GM23338 (cell line): ENCODE measurements at regions not wholly inside any gene's neighbourhood (a gene's known extent, or its start where the extent isn't known, plus 50 kb on each side); places are given as distances from the start of the nearest gene placed in this dataset.

ENCODE experiments used
- ATAC-seq: fragments of 200-7000 bp; cut with Tn5 transposase; 3 replicates; pipeline ENCODE4 v1.9.1; 2020
- DNase-seq: peaks from one replicate; pipeline ENCODE4 v3.0.0-alpha.2; 2015; ENCODE audit warnings: low spot score
- H2AFZ ChIP-seq: fragments of 200-600 bp; sonication (generic); 2 replicates; pipeline ENCODE4 v1.8.0; 2016; ENCODE audit warnings: antibody characterized with exemption, mild to moderate bottlenecking, moderate library complexity
- H3F3A ChIP-seq: fragments of 200-600 bp; sonication (generic); replicated peaks from 2 replicates; pipeline ENCODE4 v1.8.0; 2017; ENCODE audit warnings: antibody characterized with exemption, mixed run types, low read depth
- H3K27ac ChIP-seq: fragments of 200-600 bp; sonication (generic); 2 replicates; pipeline ENCODE4 v1.6.1; 2016; ENCODE audit warnings: low read depth
- H3K27me3 ChIP-seq: fragments of 200-600 bp; sonication (generic); 2 replicates; pipeline ENCODE4 v1.8.0; 2016; ENCODE audit warnings: mild to moderate bottlenecking, mixed run types, moderate library complexity; ENCODE audit not compliant: insufficient read depth
- H3K36me3 ChIP-seq: fragments of 200-600 bp; sonication (generic); 2 replicates; pipeline ENCODE4 v1.8.0; 2016; ENCODE audit warnings: mild to moderate bottlenecking; ENCODE audit not compliant: insufficient read depth
- H3K4me1 ChIP-seq: fragments of 200-600 bp; sonication (generic); 2 replicates; pipeline ENCODE4 v1.8.0; 2016; ENCODE audit warnings: mild to moderate bottlenecking, moderate library complexity; ENCODE audit not compliant: insufficient read depth
- H3K4me2 ChIP-seq: fragments of 200-600 bp; sonication (generic); 2 replicates; pipeline ENCODE4 v1.7.1; 2017; ENCODE audit warnings: mixed run types
- H3K4me3 ChIP-seq: fragments of 200-600 bp; sonication (generic); 2 replicates; pipeline ENCODE4 v1.6.1; 2016; ENCODE audit warnings: mixed run types
- H3K79me2 ChIP-seq: fragments of 200-600 bp; sonication (generic); replicated peaks from 2 replicates; pipeline ENCODE4 v1.8.0; 2017; ENCODE audit warnings: mild to moderate bottlenecking; ENCODE audit not compliant: insufficient read depth
- H3K9me2 ChIP-seq: fragments of 200-600 bp; sonication (generic); 2 replicates; pipeline ENCODE4 v1.8.0; 2017; ENCODE audit not compliant: insufficient read depth
- H4K20me1 ChIP-seq: fragments of 200-600 bp; sonication (generic); replicated peaks from 2 replicates; pipeline ENCODE4 v1.8.0; 2017; ENCODE audit warnings: mild to moderate bottlenecking; ENCODE audit not compliant: insufficient read depth
- H3K27ac Mint-ChIP-seq: 2 replicates; pipeline ENCODE4 v1.8.0; 2020; ENCODE audit warnings: inconsistent platforms, mild to moderate bottlenecking, moderate library complexity, mixed read lengths
- H3K27me3 Mint-ChIP-seq: 3 replicates; pipeline ENCODE4 v1.8.0; 2022; ENCODE audit warnings: low read depth, mild to moderate bottlenecking, moderate library complexity, mixed read lengths, inconsistent platforms; ENCODE audit not compliant: insufficient read depth, poor library complexity
- H3K36me3 Mint-ChIP-seq: 3 replicates; pipeline ENCODE4 v1.8.0; 2021; ENCODE audit warnings: low read depth, mild to moderate bottlenecking, inconsistent platforms, moderate library complexity, mixed read lengths
- H3K4me1 Mint-ChIP-seq: 3 replicates; pipeline ENCODE4 v1.8.0; 2020; ENCODE audit warnings: mild to moderate bottlenecking, inconsistent platforms, mixed read lengths
- H3K4me3 Mint-ChIP-seq: 3 replicates; pipeline ENCODE4 v1.8.0; 2021; ENCODE audit warnings: moderate library complexity, mild to moderate bottlenecking, inconsistent platforms, mixed read lengths
- H3K9me3 Mint-ChIP-seq: 3 replicates; pipeline ENCODE4 v1.8.0; 2020; ENCODE audit warnings: moderate library complexity, mild to moderate bottlenecking, inconsistent platforms, mixed read lengths
- CREB1 ChIP-seq: fragments of 250-450 bp; sonication (Bioruptor Pico); IDR thresholded peaks from 2 replicates; pipeline ENCODE4 v1.5.0; 2020; ENCODE audit warnings: low read depth, mild to moderate bottlenecking, moderate library complexity
- EZH2 ChIP-seq: fragments of 200-600 bp; sonication (generic); IDR thresholded peaks from one replicate; pipeline ENCODE4 v1.8.0; 2017; ENCODE audit warnings: antibody characterized with exemption, mild to moderate bottlenecking, low read depth; ENCODE audit not compliant: unreplicated experiment
- EZH2phosphoT487 ChIP-seq: fragments of 200-600 bp; sonication (generic); IDR thresholded peaks from one replicate; pipeline ENCODE4 v1.8.1; 2018; ENCODE audit warnings: antibody characterized with exemption; ENCODE audit not compliant: unreplicated experiment
- JUNB ChIP-seq: IDR thresholded peaks from one replicate; pipeline ENCODE4 v1.6.1; 2016; ENCODE audit warnings: antibody characterized with exemption; ENCODE audit not compliant: unreplicated experiment
- POLR2AphosphoS5 ChIP-seq: IDR thresholded peaks from 2 replicates; pipeline ENCODE4 v1.6.1; 2016; ENCODE audit warnings: antibody characterized with exemption, low read depth
- ZNF331 ChIP-seq: fragments of 250-450 bp; sonication (Bioruptor Pico); IDR thresholded peaks from 2 replicates; pipeline ENCODE4 v1.5.0; 2020; ENCODE audit warnings: low read depth, mild to moderate bottlenecking, moderate library complexity
- TF ChIP-seq, protein P1 (sequence below), 2 experiments: fragments of 200-600 bp in 1 of 2; sonication (generic) in 1 of 2; conservative IDR thresholded peaks; 2 replicates each; pipeline versions ENCODE4 v1.5.1 to v1.6.1; 2016 to 2017; ENCODE audit warnings: antibody characterized with exemption in 2 of 2, low read depth in 2 of 2, mild to moderate bottlenecking in 2 of 2, moderate library complexity in 1 of 2
- TF ChIP-seq, protein P2 (sequence below): IDR thresholded peaks from 2 replicates; pipeline ENCODE4 v1.6.1; 2016; ENCODE audit warnings: antibody characterized with exemption
- TF ChIP-seq, protein P3 (sequence below): IDR thresholded peaks from one replicate; pipeline ENCODE4 v1.6.1; 2018; ENCODE audit warnings: antibody characterized with exemption; ENCODE audit not compliant: unreplicated experiment
- TF ChIP-seq, protein P4 (sequence below): fragments of 250-450 bp; sonication (Bioruptor Pico); IDR thresholded peaks from 2 replicates; pipeline ENCODE4 v1.5.0; 2020; ENCODE audit warnings: mild to moderate bottlenecking, moderate library complexity

DNA sequence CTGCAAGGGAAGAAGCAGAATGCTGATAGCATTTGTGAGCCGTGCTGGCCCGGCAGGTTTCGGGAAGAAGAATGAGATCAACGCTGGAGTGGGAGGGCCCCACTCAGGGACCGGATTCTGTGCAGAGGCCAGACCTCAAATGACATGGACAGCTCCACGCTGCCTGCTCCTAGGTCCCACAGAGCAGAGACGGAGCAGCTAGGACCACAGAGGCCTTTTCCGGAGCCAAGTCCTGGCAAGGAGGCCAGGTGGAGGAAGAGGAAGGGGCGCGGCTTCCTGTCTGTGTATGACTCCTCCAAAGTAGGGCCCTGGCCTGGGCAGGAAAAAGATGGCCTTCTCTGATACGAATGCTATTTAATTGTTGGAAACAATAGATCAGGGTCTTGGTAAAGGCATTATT lies 139.9 kb downstream of the LRRC30 start (continued):
- TF ChIP-seq, protein P1, sequence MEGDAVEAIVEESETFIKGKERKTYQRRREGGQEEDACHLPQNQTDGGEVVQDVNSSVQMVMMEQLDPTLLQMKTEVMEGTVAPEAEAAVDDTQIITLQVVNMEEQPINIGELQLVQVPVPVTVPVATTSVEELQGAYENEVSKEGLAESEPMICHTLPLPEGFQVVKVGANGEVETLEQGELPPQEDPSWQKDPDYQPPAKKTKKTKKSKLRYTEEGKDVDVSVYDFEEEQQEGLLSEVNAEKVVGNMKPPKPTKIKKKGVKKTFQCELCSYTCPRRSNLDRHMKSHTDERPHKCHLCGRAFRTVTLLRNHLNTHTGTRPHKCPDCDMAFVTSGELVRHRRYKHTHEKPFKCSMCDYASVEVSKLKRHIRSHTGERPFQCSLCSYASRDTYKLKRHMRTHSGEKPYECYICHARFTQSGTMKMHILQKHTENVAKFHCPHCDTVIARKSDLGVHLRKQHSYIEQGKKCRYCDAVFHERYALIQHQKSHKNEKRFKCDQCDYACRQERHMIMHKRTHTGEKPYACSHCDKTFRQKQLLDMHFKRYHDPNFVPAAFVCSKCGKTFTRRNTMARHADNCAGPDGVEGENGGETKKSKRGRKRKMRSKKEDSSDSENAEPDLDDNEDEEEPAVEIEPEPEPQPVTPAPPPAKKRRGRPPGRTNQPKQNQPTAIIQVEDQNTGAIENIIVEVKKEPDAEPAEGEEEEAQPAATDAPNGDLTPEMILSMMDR (conservative IDR thresholded peaks at IDR 0.05; ENCODE audit: low read depth in 2 of 2) = no peak
- TF ChIP-seq CREB1 (CRISPR knock-in tag) = no peak
- no peak for TF ChIP-seq EZH2phosphoT487
- no peak for TF ChIP-seq JUNB
- TF ChIP-seq, protein P2, sequence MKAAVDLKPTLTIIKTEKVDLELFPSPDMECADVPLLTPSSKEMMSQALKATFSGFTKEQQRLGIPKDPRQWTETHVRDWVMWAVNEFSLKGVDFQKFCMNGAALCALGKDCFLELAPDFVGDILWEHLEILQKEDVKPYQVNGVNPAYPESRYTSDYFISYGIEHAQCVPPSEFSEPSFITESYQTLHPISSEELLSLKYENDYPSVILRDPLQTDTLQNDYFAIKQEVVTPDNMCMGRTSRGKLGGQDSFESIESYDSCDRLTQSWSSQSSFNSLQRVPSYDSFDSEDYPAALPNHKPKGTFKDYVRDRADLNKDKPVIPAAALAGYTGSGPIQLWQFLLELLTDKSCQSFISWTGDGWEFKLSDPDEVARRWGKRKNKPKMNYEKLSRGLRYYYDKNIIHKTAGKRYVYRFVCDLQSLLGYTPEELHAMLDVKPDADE = no peak
- TF ChIP-seq, protein P3, sequence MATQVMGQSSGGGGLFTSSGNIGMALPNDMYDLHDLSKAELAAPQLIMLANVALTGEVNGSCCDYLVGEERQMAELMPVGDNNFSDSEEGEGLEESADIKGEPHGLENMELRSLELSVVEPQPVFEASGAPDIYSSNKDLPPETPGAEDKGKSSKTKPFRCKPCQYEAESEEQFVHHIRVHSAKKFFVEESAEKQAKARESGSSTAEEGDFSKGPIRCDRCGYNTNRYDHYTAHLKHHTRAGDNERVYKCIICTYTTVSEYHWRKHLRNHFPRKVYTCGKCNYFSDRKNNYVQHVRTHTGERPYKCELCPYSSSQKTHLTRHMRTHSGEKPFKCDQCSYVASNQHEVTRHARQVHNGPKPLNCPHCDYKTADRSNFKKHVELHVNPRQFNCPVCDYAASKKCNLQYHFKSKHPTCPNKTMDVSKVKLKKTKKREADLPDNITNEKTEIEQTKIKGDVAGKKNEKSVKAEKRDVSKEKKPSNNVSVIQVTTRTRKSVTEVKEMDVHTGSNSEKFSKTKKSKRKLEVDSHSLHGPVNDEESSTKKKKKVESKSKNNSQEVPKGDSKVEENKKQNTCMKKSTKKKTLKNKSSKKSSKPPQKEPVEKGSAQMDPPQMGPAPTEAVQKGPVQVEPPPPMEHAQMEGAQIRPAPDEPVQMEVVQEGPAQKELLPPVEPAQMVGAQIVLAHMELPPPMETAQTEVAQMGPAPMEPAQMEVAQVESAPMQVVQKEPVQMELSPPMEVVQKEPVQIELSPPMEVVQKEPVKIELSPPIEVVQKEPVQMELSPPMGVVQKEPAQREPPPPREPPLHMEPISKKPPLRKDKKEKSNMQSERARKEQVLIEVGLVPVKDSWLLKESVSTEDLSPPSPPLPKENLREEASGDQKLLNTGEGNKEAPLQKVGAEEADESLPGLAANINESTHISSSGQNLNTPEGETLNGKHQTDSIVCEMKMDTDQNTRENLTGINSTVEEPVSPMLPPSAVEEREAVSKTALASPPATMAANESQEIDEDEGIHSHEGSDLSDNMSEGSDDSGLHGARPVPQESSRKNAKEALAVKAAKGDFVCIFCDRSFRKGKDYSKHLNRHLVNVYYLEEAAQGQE = no peak
- no peak for TF ChIP-seq POLR2AphosphoS5

DNA sequence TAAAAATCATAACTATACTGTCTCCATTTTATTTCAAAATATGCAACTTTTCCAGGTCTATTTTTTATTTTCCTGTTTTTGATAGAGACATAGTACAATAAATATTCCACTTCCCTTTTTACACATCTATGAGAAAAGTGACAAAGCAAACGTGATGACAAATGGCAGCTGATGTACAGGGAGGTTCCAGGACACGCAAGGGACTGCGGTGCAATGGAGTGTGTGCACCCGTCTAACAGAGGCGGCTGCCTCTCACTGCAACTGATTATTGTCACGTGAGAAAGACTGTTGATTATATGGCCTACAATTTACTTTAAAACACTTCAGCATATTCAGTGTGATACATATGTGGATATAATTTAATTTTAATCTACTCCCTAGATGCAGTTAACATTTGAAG lies 142.6 kb downstream of the LRRC30 start:
- Histone ChIP-seq H3K4me1 (no peaks in the 10 kb centered on the region), H4K20me1 (no peaks in the 10 kb centered on the region), H2AFZ (no peak overlapping the region), H3K36me3 (no peaks in the 10 kb centered on the region), H3K4me3 (no peak overlapping the region), H3K9me2 (no peaks in the 10 kb centered on the region), H3F3A (no peaks in the 10 kb centered on the region), H3K79me2 (no peaks in the 10 kb centered on the region), H3K27ac (no peak overlapping the region), H3K27me3 (no peaks in the 10 kb centered on the region), H3K4me2 (no peak overlapping the region)
- DNase-seq = no peak
- Mint-ChIP-seq H3K4me1 (peaks cover 5% of the 10 kb centered on the region; the same call in 2 of the 3 replicates), H3K36me3 (no peaks in the 10 kb centered on the region), H3K27me3 (peaks cover 5% of the 10 kb centered on the region), H3K27ac (no peak overlapping the region), H3K9me3 (peaks cover 5% of the 10 kb centered on the region; the same call in 2 of the 3 replicates), H3K4me3 (no peak overlapping the region)
- ATAC-seq = no peak
- TF ChIP-seq, protein P1 (conservative IDR thresholded peaks at IDR 0.05; ENCODE audit: low read depth in 2 of 2) = no peak
- TF ChIP-seq, protein P4, sequence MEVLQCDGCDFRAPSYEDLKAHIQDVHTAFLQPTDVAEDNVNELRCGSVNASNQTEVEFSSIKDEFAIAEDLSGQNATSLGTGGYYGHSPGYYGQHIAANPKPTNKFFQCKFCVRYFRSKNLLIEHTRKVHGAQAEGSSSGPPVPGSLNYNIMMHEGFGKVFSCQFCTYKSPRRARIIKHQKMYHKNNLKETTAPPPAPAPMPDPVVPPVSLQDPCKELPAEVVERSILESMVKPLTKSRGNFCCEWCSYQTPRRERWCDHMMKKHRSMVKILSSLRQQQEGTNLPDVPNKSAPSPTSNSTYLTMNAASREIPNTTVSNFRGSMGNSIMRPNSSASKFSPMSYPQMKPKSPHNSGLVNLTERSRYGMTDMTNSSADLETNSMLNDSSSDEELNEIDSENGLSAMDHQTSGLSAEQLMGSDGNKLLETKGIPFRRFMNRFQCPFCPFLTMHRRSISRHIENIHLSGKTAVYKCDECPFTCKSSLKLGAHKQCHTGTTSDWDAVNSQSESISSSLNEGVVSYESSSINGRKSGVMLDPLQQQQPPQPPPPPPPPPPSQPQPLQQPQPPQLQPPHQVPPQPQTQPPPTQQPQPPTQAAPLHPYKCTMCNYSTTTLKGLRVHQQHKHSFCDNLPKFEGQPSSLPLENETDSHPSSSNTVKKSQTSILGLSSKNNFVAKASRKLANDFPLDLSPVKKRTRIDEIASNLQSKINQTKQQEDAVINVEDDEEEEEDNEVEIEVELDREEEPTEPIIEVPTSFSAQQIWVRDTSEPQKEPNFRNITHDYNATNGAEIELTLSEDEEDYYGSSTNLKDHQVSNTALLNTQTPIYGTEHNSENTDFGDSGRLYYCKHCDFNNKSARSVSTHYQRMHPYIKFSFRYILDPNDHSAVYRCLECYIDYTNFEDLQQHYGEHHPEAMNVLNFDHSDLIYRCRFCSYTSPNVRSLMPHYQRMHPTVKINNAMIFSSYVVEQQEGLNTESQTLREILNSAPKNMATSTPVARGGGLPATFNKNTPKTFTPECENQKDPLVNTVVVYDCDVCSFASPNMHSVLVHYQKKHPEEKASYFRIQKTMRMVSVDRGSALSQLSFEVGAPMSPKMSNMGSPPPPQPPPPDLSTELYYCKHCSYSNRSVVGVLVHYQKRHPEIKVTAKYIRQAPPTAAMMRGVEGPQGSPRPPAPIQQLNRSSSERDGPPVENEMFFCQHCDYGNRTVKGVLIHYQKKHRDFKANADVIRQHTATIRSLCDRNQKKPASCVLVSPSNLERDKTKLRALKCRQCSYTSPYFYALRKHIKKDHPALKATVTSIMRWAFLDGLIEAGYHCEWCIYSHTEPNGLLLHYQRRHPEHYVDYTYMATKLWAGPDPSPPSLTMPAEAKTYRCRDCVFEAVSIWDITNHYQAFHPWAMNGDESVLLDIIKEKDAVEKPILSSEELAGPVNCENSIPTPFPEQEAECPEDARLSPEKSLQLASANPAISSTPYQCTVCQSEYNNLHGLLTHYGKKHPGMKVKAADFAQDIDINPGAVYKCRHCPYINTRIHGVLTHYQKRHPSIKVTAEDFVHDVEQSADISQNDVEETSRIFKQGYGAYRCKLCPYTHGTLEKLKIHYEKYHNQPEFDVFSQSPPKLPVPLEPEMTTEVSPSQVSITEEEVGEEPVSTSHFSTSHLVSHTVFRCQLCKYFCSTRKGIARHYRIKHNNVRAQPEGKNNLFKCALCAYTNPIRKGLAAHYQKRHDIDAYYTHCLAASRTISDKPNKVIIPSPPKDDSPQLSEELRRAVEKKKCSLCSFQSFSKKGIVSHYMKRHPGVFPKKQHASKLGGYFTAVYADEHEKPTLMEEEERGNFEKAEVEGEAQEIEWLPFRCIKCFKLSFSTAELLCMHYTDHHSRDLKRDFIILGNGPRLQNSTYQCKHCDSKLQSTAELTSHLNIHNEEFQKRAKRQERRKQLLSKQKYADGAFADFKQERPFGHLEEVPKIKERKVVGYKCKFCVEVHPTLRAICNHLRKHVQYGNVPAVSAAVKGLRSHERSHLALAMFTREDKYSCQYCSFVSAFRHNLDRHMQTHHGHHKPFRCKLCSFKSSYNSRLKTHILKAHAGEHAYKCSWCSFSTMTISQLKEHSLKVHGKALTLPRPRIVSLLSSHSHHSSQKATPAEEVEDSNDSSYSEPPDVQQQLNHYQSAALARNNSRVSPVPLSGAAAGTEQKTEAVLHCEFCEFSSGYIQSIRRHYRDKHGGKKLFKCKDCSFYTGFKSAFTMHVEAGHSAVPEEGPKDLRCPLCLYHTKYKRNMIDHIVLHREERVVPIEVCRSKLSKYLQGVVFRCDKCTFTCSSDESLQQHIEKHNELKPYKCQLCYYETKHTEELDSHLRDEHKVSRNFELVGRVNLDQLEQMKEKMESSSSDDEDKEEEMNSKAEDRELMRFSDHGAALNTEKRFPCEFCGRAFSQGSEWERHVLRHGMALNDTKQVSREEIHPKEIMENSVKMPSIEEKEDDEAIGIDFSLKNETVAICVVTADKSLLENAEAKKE (CRISPR knock-in tag) = no peak
- no peak for TF ChIP-seq EZH2
- no peak for TF ChIP-seq ZNF331 (CRISPR knock-in tag)
- TF ChIP-seq JUNB = no peak
